Activated T-cell treated with anti-CD3 and anti-CD28 coated beads, Interleukin-2, amount 50 U/mL, for 48 hours (primary cell): ENCODE measurements at regions not wholly inside any gene's neighbourhood (a gene's known extent, or its start where the extent isn't known, plus 50 kb on each side); places are given as distances from the start of the nearest gene placed in this dataset.

Experiments used
- DNase-seq, 2 experiments: peaks; one replicate each; pipeline ENCODE4 v3.0.0-alpha.2; 2020

DNA sequence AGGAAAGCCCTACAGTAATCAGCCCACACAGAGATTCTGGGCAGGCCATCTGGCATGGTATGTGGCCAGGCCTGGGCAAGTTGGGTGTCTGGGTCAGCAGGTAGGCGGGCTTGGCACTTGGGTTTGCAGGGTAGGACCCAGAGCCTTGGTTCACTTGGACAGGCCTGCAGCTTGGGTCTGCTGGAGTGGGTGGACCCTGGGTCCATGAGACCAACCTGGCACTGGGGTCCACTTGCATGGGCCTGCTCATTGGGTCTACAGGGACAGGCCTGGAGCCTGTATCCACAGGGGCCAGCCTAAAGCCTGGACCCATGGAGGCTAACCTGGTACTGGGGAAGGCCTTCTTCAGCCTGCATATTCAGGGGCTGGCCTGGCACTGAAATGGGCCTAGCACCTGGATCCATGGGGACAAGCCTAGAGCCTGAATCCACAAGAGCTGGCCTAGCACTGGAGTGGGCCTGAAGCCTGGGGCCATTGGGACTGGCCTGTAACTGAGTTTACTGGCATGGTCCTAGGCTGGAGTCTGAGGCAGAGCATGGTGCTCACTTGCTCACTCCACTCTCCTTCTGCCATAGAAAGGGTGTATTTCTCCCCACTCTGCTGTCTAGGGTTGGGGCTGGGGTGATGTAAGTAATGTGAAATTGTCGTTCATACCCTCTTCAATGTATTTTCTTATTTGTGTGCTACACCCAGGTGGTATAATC is 315.0 kb downstream of the AHR start:
- DNase-seq = no peak

DNA sequence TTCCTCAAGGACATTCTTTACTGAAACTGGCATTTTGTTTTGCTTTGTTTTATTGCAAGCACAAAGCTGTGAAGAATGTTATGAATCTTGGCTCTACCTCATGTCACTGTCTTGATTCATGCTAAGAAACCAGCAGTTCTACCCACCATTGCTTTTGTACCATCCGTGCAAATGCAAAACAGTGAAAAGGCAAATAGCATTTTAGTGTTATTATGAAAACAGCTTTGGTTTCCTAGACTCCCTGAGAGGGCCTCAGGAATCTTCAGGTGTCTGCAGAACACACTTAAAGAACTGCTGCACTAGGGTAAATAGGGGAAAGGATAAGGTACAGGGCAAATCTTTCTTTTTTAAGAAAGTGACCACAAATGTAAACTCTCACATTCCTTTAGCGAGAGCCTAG is 318.9 kb downstream of the AHR start:
- DNase-seq = no peak

DNA sequence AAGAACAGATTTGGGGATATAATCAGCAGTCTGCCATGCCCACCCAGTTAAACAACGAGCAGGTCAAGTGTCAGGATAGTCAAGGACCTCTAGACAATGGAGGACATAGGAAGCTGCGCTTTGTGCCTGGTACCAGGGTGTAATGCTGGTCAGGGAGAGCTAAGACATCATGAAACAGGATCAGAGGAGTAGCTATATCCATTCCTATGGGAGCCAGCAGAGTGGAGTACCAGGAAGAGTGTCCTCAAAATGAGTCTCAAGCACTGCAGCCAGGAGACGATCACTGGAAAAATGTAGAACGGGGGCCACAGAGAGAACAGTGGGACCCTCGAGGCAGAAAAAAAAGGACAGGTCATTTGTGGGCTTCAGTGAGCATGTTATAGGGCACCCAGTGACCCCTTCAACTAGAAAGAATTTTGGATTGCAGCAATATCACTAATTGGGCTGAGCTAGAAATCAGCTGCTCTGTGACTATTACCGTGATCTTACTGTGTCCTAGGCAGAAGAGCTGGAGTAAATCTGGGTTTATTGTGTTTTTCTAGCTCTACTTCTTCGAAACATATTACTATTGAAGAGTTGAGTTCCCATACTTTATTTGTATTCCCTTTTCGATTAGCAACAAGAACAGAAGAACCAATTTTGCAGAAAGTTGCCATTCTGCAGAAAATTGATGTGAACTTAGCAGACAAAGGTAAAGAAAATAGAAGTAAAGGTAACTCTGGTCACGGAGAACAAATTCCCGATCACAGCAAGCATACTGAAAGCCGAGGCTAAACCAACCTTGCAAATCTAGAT is 319.6 kb downstream of the AHR start:
- no peak for DNase-seq

- no peak for DNase-seq
These were observed 320.2 kb downstream of the AHR start for GRCh38 chr7:17618652-17618974.

DNA sequence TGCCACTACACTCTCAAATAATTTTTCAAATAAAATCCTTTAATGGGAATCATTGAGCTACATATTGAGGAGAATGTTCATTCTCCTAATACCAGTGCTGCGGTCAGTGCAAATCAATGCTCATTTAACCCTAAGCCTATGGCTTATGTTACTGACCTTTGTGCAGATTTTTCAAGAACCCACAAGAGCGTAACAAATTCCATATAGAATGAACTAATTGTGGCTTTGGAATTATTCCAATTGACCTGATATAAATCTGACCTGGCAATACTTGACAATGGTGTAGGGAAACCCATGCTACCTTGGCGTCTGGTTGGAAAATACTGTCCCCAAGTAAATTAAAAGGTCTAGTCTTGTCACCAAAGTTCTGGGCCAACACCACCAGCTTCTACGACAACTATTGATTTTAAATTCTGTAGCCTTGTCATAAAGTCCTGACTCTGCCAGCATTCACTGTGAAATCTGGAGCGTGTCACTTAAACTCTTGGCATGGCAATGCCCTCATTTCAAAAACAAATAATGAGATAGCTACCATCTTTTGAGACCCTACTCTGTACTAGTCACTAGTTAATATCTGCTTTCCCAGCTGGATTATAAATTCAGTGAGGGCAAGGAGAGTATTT is 320.9 kb downstream of the AHR start:
- no peak for DNase-seq

GRCh38 chr7:17620566-17620965 is 319.7 kb downstream of the SNX13 start:
- no peak for DNase-seq

DNA sequence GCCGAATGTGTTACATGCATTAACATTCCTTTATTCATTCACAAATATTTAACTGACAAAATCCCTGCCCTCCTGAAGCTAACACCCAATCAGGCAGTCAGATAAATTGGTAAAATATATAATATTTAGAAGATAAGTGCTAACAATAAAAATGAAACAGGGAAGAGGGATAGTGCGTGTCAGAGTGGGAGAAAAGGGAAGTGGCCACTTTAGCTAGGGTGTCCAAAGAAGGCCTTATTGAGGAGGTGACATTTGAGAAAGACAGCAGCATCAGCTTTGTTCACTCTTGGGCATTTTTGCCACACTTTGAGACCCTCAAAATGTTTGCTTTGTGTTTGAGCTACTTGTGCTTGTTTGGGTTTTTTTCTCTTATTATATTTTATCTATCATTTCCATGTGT is 317.8 kb downstream of the SNX13 start:
- DNase-seq = no peak

DNA sequence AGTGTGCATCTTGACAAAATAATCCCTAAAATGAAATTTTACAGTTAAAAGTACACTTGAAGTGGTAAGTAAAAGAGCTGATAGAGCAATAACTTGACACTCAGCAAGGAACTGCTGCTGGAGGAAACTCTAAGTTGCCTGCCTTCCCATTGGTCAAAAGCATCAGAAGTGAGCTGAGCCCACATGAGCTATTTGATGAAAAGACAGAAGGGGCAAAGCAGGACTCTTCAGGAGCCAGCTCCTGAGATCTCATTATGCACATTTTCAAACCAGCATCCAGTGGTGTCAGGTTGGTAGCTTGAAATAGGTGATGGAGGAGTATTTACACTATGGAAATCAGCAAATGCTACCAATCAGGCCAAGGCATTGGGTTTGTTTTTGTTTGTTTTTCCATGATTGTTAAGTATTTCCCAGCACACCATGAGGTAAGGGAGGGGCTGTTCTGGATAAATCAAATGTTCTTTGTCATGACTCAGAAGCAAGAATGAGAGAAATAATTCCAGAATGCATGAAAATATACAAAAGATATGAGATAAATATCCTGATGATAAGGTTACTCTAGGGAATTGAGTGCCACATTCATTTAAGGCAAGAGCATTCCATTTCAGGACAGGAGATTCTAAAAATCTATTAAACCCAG is 316.6 kb downstream of the SNX13 start:
- no peak for DNase-seq

- no peak for DNase-seq
These were observed 315.9 kb downstream of the SNX13 start for GRCh38 chr7:17624379-17624778.

GRCh38 chr7:17625043-17625442 is 315.3 kb downstream of the SNX13 start:
- DNase-seq = no peak

GRCh38 chr7:17626235-17626634 is 314.1 kb downstream of the SNX13 start:
- no peak for DNase-seq

DNA sequence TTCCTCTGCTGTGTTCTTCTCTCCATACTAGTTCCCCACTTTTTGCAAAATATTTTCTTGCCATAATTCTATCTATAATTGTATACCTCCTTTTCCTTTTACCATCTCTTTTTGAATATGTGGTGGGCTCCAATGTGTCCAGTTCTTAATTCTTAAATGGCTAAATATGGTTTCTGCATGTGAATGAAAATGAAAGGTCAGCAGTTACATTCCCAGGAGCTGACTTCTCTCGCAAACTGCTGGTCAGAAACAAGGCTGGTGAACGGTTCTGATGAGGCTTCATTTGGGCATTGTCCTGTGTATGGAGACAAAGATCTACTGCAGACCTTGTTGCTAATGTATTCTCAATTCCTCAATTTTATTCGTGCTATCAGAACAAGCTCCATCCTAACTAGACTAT is 309.2 kb downstream of the SNX13 start:
- DNase-seq = no peak

DNA sequence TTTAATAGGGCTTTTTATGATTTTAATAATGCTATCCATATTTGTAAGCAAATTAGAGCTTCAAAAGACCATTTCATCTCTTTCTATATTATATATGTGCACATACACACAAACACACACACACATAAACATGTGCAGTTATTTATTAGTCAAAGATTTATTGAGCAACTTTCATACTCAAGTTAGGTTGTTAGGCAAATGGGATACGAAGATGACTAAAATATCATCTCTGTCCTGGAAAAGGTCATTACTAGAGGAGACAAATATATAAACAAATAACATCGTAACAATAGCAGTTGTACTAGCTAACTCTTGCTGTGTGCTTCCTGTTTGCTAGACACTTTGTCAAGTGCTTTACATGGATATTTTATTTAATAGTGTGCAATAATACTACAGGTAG is 307.9 kb downstream of the SNX13 start:
- DNase-seq = no peak

- DNase-seq = no peak
These were observed 307.2 kb downstream of the SNX13 start for GRCh38 chr7:17633067-17633466.

- no peak for DNase-seq
These were observed 301.6 kb downstream of the SNX13 start for GRCh38 chr7:17638727-17639126.

DNA sequence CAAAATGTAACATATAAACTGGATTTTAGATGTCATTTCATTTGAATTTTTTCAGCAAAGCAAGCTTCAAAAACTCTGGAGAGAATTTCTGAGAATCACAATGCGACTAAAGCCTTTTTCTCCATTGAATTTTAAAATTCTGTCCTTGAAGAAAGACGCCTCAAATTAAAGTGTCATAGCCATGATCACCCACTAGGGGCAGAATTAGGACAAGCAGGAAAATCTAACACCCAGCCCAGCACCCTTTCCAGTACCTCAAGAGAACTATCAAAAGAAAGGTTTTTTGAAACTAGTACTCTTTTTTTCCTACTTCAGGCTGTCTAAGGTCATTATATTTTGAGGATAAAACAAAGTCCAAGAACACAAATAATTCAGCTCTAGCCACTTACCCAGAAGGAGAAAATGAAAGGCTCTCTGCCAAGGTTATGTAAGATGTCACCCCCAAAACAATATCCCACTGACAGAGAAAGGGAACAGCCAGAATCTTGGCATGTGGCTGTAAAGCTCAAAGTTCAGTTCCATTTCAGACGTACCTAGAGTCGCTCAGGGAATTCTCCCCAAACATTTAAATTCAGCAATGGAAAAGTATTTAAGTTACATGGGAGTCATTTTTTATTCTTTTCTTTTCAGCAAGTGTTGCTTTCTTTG is 299.4 kb downstream of the SNX13 start:
- DNase-seq = no peak

DNA sequence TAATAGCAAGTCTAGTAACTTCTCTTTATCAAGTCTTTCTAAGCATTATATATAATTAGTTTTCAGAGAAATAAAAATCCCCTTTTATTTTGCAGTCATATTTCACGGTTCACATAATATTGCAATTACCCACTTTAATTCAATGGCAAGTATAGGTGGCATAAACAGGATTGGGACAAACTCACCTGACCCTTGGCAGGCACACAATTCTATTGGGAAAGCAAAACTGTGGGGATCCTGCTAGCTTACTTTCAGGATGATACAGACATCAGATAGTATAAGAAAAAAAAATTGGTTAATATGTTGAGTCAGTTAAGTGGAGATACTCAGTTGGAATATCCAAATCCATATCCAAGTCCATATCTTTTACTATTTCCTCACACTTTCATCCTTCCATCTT is 294.8 kb downstream of the SNX13 start:
- no peak for DNase-seq

DNA sequence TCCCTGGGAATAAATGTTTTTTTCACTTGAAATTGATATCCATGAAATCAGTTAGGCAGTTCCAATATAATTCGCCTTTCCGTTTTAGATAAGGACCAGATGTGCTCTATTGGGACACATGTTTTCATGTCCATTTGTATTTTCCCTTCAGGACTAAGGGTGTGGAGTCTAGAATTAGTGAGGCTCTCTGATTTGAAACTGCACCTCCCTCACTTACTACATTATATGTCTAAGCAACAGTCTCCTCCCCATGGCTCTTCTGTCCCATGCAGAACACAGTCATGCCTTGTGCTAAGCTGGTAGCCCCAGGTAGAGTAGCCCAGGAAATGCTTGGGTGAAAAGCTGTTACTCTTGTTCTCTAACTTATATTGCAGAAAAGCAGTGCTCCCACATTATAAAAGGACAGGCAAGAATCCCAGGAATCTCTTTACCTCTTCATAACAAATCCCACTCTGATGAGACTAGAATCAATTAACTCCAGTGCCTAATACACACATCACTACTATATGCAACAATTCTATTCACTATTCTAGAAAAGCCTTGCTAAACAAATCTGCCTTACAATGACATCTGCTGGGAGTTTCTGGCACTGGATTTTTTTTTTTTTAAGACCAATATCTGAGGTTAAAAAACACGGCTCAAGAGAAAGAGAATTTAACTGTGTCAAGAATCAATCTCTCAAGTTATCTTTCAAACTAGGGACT is 293.9 kb downstream of the SNX13 start:
- DNase-seq = no peak

DNA sequence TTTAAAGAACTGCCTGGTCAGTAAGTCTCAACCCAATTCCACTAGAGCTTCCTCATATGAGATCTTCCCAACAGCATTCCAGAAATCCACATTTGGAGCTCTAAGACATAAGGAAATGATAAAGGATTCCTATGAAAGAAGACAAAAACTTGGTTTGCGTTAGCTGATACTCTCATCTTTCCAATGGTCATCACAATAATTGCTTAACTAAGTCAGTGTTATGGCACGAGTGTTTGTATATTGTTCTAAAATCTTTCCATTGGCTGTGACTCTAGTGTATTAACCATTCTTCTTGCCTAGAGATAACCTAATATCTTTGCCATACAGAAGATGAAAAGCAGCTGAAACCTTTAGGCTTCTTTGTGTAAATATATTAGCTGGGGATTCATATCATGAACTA is 289.0 kb downstream of the SNX13 start:
- no peak for DNase-seq

- no peak for DNase-seq
These were observed 288.4 kb downstream of the SNX13 start for GRCh38 chr7:17651863-17652385.

GRCh38 chr7:17654940-17655339 is 285.4 kb downstream of the SNX13 start:
- DNase-seq = no peak

DNA sequence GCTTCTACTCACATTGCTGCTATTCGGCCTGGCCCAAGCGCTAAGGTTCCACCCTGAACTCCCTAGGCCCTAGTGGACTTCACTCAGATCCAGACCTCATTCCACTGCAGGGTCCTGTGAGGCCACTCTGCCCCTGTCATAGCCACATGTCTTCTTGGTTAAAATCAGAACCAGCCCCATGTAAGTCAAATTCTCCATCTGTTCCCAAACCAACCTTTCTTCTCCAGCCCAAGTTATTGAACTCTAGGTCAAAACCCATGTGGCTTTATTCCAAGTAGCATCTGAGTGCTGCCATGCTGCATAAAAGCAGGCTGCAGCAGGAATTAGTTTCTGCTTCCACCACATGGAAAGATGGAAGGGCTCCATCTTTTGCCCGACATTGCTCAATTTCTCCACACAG is 281.2 kb downstream of the SNX13 start:
- no peak for DNase-seq
